ENCODE measurements at regions not wholly inside any gene's neighbourhood (a gene's known extent, or its start where the extent isn't known, plus 50 kb on each side); places are given as distances from the start of the nearest gene placed in this dataset.

- Histone ChIP-seq H3K36me3 (ENCODE audit: control insufficient read depth, insufficient read depth, low read length) (no peaks in the 10 kb centered on the region), H3K4me3 (replicated peaks in 1 of 4; ENCODE audit: control extremely low read depth in 1 of 4, insufficient read depth in 1 of 4, low read depth in 3 of 4, low read length in 4 of 4) (no peak overlapping the region), H2AFZ (ENCODE audit: low read length) (no peak overlapping the region), H3K4me1 (ENCODE audit: control insufficient read depth, extremely low read depth, insufficient read depth, low read length) (no peaks in the 10 kb centered on the region), H3K79me2 (ENCODE audit: control insufficient read depth, insufficient read depth, low read length) (no peaks in the 10 kb centered on the region), H3K27ac (ENCODE audit: insufficient read depth, low read length) (no peak overlapping the region), H3K9me3 (ENCODE audit: control insufficient read depth, insufficient read depth, low read depth, low read length) (no peaks in the 10 kb centered on the region), H3K4me2 (ENCODE audit: extremely low read depth, insufficient read depth, low read length) (no peak overlapping the region), H4K20me1 (ENCODE audit: control insufficient read depth, extremely low read depth, insufficient read depth, low read length) (no peaks in the 10 kb centered on the region), H3K9ac (ENCODE audit: insufficient read depth, low read length) (no peak overlapping the region), H3K27me3 (ENCODE audit: control insufficient read depth, insufficient read depth, low read length) (peaks cover 8% of the 10 kb centered on the region)
- TF ChIP-seq, protein P1, sequence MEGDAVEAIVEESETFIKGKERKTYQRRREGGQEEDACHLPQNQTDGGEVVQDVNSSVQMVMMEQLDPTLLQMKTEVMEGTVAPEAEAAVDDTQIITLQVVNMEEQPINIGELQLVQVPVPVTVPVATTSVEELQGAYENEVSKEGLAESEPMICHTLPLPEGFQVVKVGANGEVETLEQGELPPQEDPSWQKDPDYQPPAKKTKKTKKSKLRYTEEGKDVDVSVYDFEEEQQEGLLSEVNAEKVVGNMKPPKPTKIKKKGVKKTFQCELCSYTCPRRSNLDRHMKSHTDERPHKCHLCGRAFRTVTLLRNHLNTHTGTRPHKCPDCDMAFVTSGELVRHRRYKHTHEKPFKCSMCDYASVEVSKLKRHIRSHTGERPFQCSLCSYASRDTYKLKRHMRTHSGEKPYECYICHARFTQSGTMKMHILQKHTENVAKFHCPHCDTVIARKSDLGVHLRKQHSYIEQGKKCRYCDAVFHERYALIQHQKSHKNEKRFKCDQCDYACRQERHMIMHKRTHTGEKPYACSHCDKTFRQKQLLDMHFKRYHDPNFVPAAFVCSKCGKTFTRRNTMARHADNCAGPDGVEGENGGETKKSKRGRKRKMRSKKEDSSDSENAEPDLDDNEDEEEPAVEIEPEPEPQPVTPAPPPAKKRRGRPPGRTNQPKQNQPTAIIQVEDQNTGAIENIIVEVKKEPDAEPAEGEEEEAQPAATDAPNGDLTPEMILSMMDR (conservative IDR thresholded peaks at IDR 0.05 in 1 of 2, IDR thresholded peaks at IDR 0.05 in 1 of 2; ENCODE audit: low read depth in 1 of 2, low read length in 2 of 2) = no peak
- no peak for TF ChIP-seq EZH2 (IDR thresholded peaks at IDR 0.05; ENCODE audit: low read length, missing control alignments)
- no peak for DNase-seq (ENCODE audit: low read depth in 2 of 2)
These were observed 132.4 kb upstream of the ITGA6 start for GRCh38 chr2:172294983-172295382.

GRCh38 chr2:172295677-172296076 lies 131.7 kb upstream of the ITGA6 start:
- H3K4me2 ChIP-seq (ENCODE audit: extremely low read depth, insufficient read depth, low read length) = no peak overlapping the region
- no peak for DNase-seq (ENCODE audit: low read depth in 2 of 2)
- no peak for TF ChIP-seq EZH2 (IDR thresholded peaks at IDR 0.05; ENCODE audit: low read length, missing control alignments)
- TF ChIP-seq, protein P1 (conservative IDR thresholded peaks at IDR 0.05 in 1 of 2, IDR thresholded peaks at IDR 0.05 in 1 of 2; ENCODE audit: low read depth in 1 of 2, low read length in 2 of 2) = no peak
- no peak overlapping the region for H2AFZ ChIP-seq (ENCODE audit: low read length)
- peaks cover 8% of the 10 kb centered on the region for H3K27me3 ChIP-seq (ENCODE audit: control insufficient read depth, insufficient read depth, low read length)
- no peaks in the 10 kb centered on the region for H4K20me1 ChIP-seq (ENCODE audit: control insufficient read depth, extremely low read depth, insufficient read depth, low read length)
- no peak overlapping the region for H3K9ac ChIP-seq (ENCODE audit: insufficient read depth, low read length)
- no peak overlapping the region for H3K4me3 ChIP-seq (replicated peaks in 1 of 4; ENCODE audit: control extremely low read depth in 1 of 4, insufficient read depth in 1 of 4, low read depth in 3 of 4, low read length in 4 of 4)
- no peaks in the 10 kb centered on the region for H3K36me3 ChIP-seq (ENCODE audit: control insufficient read depth, insufficient read depth, low read length)
- H3K4me1 ChIP-seq (ENCODE audit: control insufficient read depth, extremely low read depth, insufficient read depth, low read length) = no peaks in the 10 kb centered on the region
- H3K79me2 ChIP-seq (ENCODE audit: control insufficient read depth, insufficient read depth, low read length) = no peaks in the 10 kb centered on the region
- no peak overlapping the region for H3K27ac ChIP-seq (ENCODE audit: insufficient read depth, low read length)
- H3K9me3 ChIP-seq (ENCODE audit: control insufficient read depth, insufficient read depth, low read depth, low read length) = no peaks in the 10 kb centered on the region

GRCh38 chr2:172296267-172297046 lies 130.9 kb upstream of the ITGA6 start:
- Histone ChIP-seq H3K27me3 (ENCODE audit: control insufficient read depth, insufficient read depth, low read length) (peaks cover 8% of the 10 kb centered on the region), H3K27ac (ENCODE audit: insufficient read depth, low read length) (no peak overlapping the region), H2AFZ (ENCODE audit: low read length) (no peak overlapping the region), H3K9me3 (ENCODE audit: control insufficient read depth, insufficient read depth, low read depth, low read length) (no peaks in the 10 kb centered on the region), H3K4me3 (replicated peaks in 1 of 4; ENCODE audit: control extremely low read depth in 1 of 4, insufficient read depth in 1 of 4, low read depth in 3 of 4, low read length in 4 of 4) (no peak overlapping the region), H3K4me1 (ENCODE audit: control insufficient read depth, extremely low read depth, insufficient read depth, low read length) (no peaks in the 10 kb centered on the region), H3K9ac (ENCODE audit: insufficient read depth, low read length) (no peak overlapping the region), H3K79me2 (ENCODE audit: control insufficient read depth, insufficient read depth, low read length) (no peaks in the 10 kb centered on the region), H4K20me1 (ENCODE audit: control insufficient read depth, extremely low read depth, insufficient read depth, low read length) (no peaks in the 10 kb centered on the region), H3K4me2 (ENCODE audit: extremely low read depth, insufficient read depth, low read length) (no peak overlapping the region), H3K36me3 (ENCODE audit: control insufficient read depth, insufficient read depth, low read length) (no peaks in the 10 kb centered on the region)
- DNase-seq (ENCODE audit: low read depth in 2 of 2) = no peak
- TF ChIP-seq, protein P1 (conservative IDR thresholded peaks at IDR 0.05 in 1 of 2, IDR thresholded peaks at IDR 0.05 in 1 of 2; ENCODE audit: low read depth in 1 of 2, low read length in 2 of 2) = no peak
- no peak for TF ChIP-seq EZH2 (IDR thresholded peaks at IDR 0.05; ENCODE audit: low read length, missing control alignments)
